Stimulated activated CD8-positive, alpha-beta memory T cell treated with anti-CD3 and anti-CD28 coated beads, Interleukin-12 subunit alpha, Interleukin-12 subunit beta, amount 100 ng/mL, for 24 hours (primary cell): ENCODE measurements at regions not wholly inside any gene's neighbourhood (a gene's known extent, or its start where the extent isn't known, plus 50 kb on each side); places are given as distances from the start of the nearest gene placed in this dataset.

Experiments
- DNase-seq: peaks from one replicate; pipeline ENCODE4 v3.0.0-alpha.2; 2020; ENCODE audit errors: extremely low read depth

DNA sequence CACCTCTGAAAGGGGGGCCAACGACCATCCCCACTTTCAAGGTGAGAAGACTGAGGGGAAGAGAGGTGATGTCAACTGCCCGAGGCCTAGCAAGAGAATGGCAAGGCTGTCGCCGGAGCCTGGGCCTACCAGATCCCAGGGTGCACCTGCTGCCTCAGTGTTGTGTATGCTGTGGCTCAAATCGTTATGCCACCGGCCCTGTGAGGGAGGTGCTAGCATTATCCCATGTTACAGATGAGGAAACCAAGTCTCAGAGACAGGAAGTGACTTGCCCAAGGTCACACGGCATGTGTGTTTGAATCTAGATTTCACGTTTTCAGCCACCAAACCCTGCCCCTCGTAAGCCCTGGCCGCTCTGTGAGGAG is 152.5 kb downstream of the CEBPB start:
- DNase-seq, result no peak

DNA sequence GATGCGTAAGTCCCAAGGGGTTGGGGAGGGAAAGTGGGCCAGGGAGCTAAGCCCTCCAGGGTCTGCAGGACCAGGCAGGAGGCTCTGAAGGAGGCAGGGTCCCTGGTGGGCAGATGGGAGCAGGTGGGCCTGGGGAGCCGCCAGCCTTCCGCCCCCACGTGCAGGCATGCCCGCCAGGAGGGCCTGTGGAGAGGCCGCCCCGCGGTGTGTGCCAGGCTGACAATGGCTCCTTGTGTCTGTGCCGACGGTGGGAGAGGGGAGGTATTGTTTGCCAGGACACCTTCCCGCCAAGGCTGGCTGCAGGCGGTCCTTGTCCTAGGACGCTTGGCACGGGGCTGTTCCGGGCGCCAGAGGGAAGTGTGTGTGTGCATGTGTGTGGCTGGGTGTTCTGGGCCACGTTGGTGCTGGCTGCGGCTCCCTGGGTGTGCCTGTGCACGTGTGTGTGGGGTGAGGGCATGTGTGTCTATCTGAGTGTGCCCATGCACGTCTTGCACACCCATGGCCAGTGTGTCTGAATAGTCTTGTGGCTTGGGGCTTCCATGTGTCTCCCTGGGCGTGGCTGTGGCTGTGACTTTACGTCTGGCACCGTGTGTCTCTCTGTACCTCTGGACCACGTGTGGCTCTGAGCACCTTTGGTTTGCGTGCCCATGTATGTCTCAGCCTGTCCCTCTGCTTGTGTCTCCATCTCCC is 153.0 kb downstream of the CEBPB start:
- no peak for DNase-seq

GRCh38 chr20:50344232-50345071 is 153.8 kb downstream of the CEBPB start:
- no peak for DNase-seq

- no peak for DNase-seq
Observed at GRCh38 chr20:50345712-50346373, 155.2 kb downstream of the CEBPB start.

GRCh38 chr20:50346374-50347283 is 156.0 kb downstream of the CEBPB start:
- DNase-seq, result no peak

GRCh38 chr20:50347284-50348063 is 156.8 kb downstream of the CEBPB start:
- DNase-seq, result no peak

GRCh38 chr20:50348096-50348495 is 157.5 kb downstream of the CEBPB start:
- no peak for DNase-seq

GRCh38 chr20:50350510-50351249 is 159.5 kb upstream of the PTPN1 start:
- no peak for DNase-seq

- DNase-seq, result no peak
Observed at GRCh38 chr20:50351541-50351940, 158.6 kb upstream of the PTPN1 start.

DNA sequence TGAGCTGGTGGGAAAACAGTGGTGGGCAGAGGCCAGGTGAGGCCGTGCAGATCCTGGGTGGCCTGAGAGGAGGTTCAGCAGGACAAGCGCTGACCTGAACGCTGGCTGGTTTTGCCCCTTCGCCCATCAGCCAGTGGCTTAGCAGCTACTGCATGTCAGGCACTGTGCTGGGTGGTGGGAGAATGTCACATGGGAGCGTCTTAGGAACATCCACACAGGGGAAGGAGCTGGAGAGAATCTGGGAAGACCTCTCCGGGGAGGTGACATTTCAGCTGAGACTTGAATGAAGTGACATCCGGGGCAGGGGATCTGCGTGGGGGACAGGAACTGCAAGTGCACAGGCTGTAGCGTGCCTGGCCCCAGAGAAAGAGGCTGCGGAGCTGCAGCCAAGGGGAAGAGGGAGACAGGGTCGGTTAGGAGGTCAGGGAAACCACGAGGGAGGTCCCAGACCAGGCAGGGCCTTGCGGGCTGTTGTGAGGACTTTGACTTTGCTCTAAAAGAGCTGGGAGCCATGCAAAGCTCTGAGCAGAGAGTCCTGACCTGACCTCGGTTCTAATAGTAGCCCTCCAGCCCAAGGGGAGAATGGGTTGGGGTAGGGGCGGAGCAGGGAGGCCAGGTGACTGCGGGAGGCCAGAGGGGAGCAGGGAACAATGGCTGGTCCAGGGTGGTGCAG is 156.8 kb upstream of the PTPN1 start:
- DNase-seq, result no peak

- DNase-seq, result no peak
Observed at GRCh38 chr20:50354721-50355589, 155.2 kb upstream of the PTPN1 start.

DNA sequence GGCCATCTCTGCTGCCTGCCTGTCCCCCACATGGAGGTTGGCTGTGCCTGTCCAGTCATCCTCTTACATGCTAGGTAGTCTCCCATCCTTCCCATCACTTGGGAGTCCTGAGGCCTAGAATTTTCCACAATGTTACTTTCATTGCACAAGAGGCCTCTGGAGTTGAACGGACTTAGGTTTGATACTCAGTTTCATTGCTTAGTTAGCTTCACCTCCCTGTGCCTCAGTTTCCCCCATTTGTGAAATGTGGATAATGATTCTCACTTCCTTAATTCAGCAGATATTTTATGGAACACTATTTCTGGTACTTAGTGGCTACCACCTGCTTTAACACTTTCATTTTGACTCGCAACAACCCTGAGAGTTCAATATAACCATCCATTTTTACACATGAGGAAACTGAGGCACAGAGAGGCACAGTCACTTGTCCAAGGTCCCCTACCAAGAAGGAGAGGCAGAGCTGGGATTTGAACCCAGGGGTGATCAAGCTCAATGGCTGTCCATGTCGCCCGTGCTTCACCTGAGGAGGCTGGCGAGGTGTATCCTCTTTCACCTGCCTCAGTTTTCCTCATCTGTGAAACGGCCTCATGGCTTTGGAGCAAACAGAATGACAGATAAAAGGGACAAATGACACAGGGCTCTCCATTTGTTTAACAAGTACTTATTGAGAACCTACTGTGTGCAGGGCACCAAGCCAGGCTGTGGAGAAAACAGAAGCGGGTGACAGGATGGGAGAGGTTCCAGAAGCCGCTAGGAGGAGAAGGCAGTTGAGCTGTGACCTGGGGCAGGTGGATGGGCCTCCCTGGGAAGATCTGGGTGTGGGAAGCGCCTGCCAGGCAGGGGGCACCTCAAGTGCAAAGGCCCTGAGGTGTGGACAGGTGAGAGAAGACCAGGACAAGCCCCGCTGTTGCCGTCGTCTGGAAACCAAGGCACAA is 154.3 kb upstream of the PTPN1 start:
- no peak for DNase-seq

DNA sequence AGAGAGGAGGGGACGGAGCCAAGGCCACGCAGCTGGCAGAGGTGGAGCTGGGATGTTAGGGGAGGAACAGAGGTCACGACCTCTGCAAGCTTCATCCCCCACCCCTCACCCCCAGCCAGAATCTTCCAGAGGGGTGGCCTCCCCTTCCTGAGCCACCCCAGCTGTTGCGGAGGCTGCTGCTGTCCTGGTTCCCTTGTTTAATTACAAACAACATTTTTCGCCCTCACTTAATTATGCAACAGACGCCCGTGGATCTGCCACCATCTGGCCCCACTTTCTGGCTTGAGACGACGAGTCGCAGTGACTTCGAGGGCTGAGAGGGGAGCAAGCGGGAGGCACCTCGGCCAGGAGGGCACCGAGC is 153.7 kb upstream of the PTPN1 start:
- no peak for DNase-seq

- DNase-seq, result no peak
Observed at GRCh38 chr20:50356962-50357782, 153.0 kb upstream of the PTPN1 start.

DNA sequence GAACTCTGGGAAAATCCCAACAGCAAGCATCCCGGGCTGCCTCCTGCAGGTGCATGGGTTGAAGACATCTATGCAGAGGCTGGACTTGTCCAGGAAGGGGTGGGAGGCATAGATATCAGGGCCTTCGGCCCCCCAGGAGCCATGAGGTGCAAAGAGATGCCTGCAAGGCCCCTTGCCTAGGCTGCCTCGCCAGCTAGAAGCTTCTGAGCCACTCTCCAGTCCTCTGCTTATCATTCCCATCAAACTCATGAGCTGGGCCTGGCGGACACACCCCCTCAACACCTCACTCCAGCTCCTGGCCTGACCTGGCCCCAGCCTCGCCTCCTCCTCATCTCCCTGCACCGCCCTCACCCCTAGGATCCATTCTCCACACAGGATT is 152.4 kb upstream of the PTPN1 start:
- no peak for DNase-seq

DNA sequence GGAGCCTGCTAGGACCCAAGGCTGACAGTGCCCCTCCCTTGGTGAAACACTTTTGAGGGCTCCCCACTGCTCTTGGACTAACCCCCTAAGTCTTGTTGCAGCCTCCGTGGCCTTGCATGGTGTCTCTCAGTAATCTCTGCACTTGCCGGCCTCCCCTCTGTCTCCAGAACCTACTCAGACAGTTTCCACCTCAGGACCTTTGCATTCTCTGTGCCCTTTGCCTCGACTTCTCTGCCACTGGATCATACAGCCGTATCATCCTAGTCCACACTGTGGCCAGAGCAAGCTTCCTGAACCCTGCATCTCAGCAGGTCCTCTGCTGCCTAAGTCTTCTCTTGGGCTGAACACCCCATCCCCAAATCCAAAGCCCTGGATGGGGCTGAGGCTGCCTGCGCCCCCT is 152.0 kb upstream of the PTPN1 start:
- DNase-seq, result no peak

GRCh38 chr20:50358971-50359370 is 151.2 kb upstream of the PTPN1 start:
- DNase-seq, result no peak
